IMR-90 (cell line): ENCODE measurements at regions not wholly inside any gene's neighbourhood (a gene's known extent, or its start where the extent isn't known, plus 50 kb on each side); places are given as distances from the start of the nearest gene placed in this dataset.

Source experiments
- ATAC-seq: fragments of 200-7000 bp; cut with Tn5 transposase; 2 replicates; pipeline ENCODE4 v1.9.1; 2020; ENCODE audit warnings: low read depth, mild to moderate bottlenecking, moderate library complexity
- BruUV-seq: library from RNA; stranded (reverse); fragments of 400-500 nt; replicated peaks from 2 replicates; lab custom pipeline; 2021; lab: Mats Ljungman, UMichigan
- CTCF ChIA-PET: fragments of 300-600 bp; formaldehyde crosslinking; extraction: SDS; loops from one replicate; lab custom pipeline; 2021; ENCODE audit warnings: antibody characterized with exemption; lab: Yijun Ruan, JAX
- POLR2A ChIA-PET: fragments of 300-600 bp; sonication (Branson Sonifier 250); formaldehyde crosslinking; loops from one replicate; lab custom pipeline; 2022; ENCODE audit warnings: antibody characterized with exemption; ENCODE audit not compliant: unreplicated experiment; lab: Charles Lee
- DNase-seq: peaks from one replicate; pipeline ENCODE4 v3.0.0; 2013
- H2AFZ ChIP-seq: replicated peaks from 2 replicates; pipeline ENCODE3; 2013; ENCODE audit warnings: low read length, mild to moderate bottlenecking; ENCODE audit not compliant: poor library complexity
- H2AK5ac ChIP-seq: 2 replicates; pipeline ENCODE4 v1.6.1; 2013; ENCODE audit warnings: low read depth, low read length, inconsistent platforms
- H2AK9ac ChIP-seq: replicated peaks from 2 replicates; pipeline ENCODE3; 2013; ENCODE audit warnings: mild to moderate bottlenecking, low read depth, low read length, moderate library complexity; ENCODE audit not compliant: poor library complexity
- H2BK120ac ChIP-seq: 2 replicates; pipeline ENCODE4 v1.6.1; 2013; ENCODE audit warnings: low read depth, low read length, inconsistent platforms
- H2BK15ac ChIP-seq: 3 replicates; pipeline ENCODE4 v1.6.1; 2013; ENCODE audit warnings: low read depth, low read length, inconsistent platforms
- H2BK20ac ChIP-seq: 2 replicates; pipeline ENCODE4 v1.6.1; 2013; ENCODE audit warnings: low read depth, mild to moderate bottlenecking, inconsistent platforms, low read length, moderate library complexity
- H2BK5ac ChIP-seq: 2 replicates; pipeline ENCODE4 v1.6.1; 2013; ENCODE audit warnings: mild to moderate bottlenecking, low read depth, low read length, inconsistent platforms; ENCODE audit not compliant: poor library complexity, severe bottlenecking
- H3K14ac ChIP-seq: replicated peaks from 2 replicates; pipeline ENCODE4 v1.6.1; 2013; ENCODE audit warnings: low read depth, low read length, inconsistent platforms
- H3K18ac ChIP-seq: 2 replicates; pipeline ENCODE4 v1.6.1; 2013; ENCODE audit warnings: low read depth, low read length, control low read depth
- H3K23ac ChIP-seq: 2 replicates; pipeline ENCODE4 v1.6.1; 2013; ENCODE audit warnings: low read depth, low read length, inconsistent platforms
- H3K27ac ChIP-seq: 2 replicates; pipeline ENCODE4 v1.5.1; 2013; ENCODE audit warnings: mild to moderate bottlenecking, control low read depth, low read length; ENCODE audit not compliant: insufficient read depth
- H3K27me3 ChIP-seq: 2 replicates; pipeline ENCODE4 v1.6.1; 2013; ENCODE audit warnings: low read length; ENCODE audit not compliant: control insufficient read depth, insufficient read depth
- H3K36me3 ChIP-seq: 2 replicates; pipeline ENCODE4 v1.6.1; 2013; ENCODE audit warnings: low read length, mixed read lengths; ENCODE audit not compliant: control insufficient read depth, insufficient read depth
- H3K4ac ChIP-seq: 2 replicates; pipeline ENCODE4 v1.6.1; 2013; ENCODE audit warnings: low read depth, low read length, inconsistent platforms
- H3K4me1 ChIP-seq: 2 replicates; pipeline ENCODE4 v1.6.1; 2013; ENCODE audit warnings: low read length, mixed read lengths; ENCODE audit not compliant: control insufficient read depth, insufficient read depth
- H3K4me2 ChIP-seq: 2 replicates; pipeline ENCODE4 v1.6.1; 2013; ENCODE audit warnings: low read depth, mild to moderate bottlenecking, control low read depth, low read length, moderate library complexity
- H3K4me3 ChIP-seq: 2 replicates; pipeline ENCODE4 v1.5.1; 2013; ENCODE audit warnings: low read depth, mild to moderate bottlenecking, control low read depth, low read length, moderate library complexity; ENCODE audit not compliant: insufficient read depth
- H3K56ac ChIP-seq: 2 replicates; pipeline ENCODE4 v1.6.1; 2013; ENCODE audit warnings: low read length, inconsistent platforms; ENCODE audit not compliant: insufficient read depth; ENCODE audit errors: extremely low read depth
- H3K79me1 ChIP-seq, 2 experiments: 2 replicates each; pipeline ENCODE4 v1.6.1; 2013; ENCODE audit warnings: low read length in 2 of 2, inconsistent platforms in 1 of 2, low read depth in 1 of 2
- H3K9ac ChIP-seq: 2 replicates; pipeline ENCODE4 v1.6.1; 2013; ENCODE audit warnings: low read depth, low read length, control low read depth
- H3K9me1 ChIP-seq: 2 replicates; pipeline ENCODE4 v1.6.1; 2013; ENCODE audit warnings: low read length, inconsistent platforms; ENCODE audit not compliant: insufficient read depth
- H3K9me3 ChIP-seq: 2 replicates; pipeline ENCODE4 v1.6.1; 2013; ENCODE audit warnings: low read length; ENCODE audit not compliant: control insufficient read depth, insufficient read depth
- H4K20me1 ChIP-seq: 2 replicates; pipeline ENCODE4 v1.6.1; 2013; ENCODE audit warnings: low read length, inconsistent platforms; ENCODE audit not compliant: insufficient read depth
- H4K5ac ChIP-seq: 2 replicates; pipeline ENCODE4 v1.6.1; 2013; ENCODE audit warnings: mild to moderate bottlenecking, low read depth, low read length, control low read depth
- H4K8ac ChIP-seq, 2 experiments: 2 replicates each; pipeline ENCODE4 v1.6.1; 2013; ENCODE audit warnings: low read depth in 2 of 2, low read length in 2 of 2, control low read depth in 1 of 2, inconsistent platforms in 1 of 2
- H4K91ac ChIP-seq: 2 replicates; pipeline ENCODE4 v1.6.1; 2013; ENCODE audit warnings: low read depth, low read length, inconsistent platforms; ENCODE audit not compliant: insufficient read depth
- BHLHE40 ChIP-seq: fragments of 150-350 bp; IDR thresholded peaks from 2 replicates; pipeline ENCODE4 v1.6.1; 2016; ENCODE audit warnings: mild to moderate bottlenecking, low read depth, low read length
- CHD1 ChIP-seq: IDR thresholded peaks from 2 replicates; pipeline ENCODE4 v1.6.1; 2012; ENCODE audit warnings: low read depth, low read length, improper control_type of control experiment
- MAFK ChIP-seq: IDR thresholded peaks from 2 replicates; pipeline ENCODE4 v1.6.1; 2012; ENCODE audit warnings: low read depth, low read length, improper control_type of control experiment
- MAZ ChIP-seq: IDR thresholded peaks from 2 replicates; pipeline ENCODE4 v1.6.1; 2012; ENCODE audit warnings: low read depth, mild to moderate bottlenecking, low read length, improper control_type of control experiment, moderate library complexity, borderline replicate concordance
- MXI1 ChIP-seq: IDR thresholded peaks from 2 replicates; pipeline ENCODE4 v1.6.1; 2012; ENCODE audit warnings: low read depth, mild to moderate bottlenecking, low read length, moderate library complexity, borderline replicate concordance
- POLR2A ChIP-seq: IDR thresholded peaks from 2 replicates; pipeline ENCODE4 v1.6.1; 2012; ENCODE audit warnings: mild to moderate bottlenecking, low read depth, low read length
- RAD21 ChIP-seq: IDR thresholded peaks from 2 replicates; pipeline ENCODE4 v1.6.1; 2012; ENCODE audit warnings: low read length, improper control_type of control experiment
- WGBS, 2 experiments: methylation state at CpG; one replicate each; pipeline versions ENCODE4 v1.1.5 to v1.1.7; 2013; ENCODE audit warnings: missing lambda C conversion rate in 2 of 2; ENCODE audit not compliant: insufficient read length in 1 of 2; ENCODE audit errors: extremely low coverage in 2 of 2; 5-methylcytosine and 5-hydroxymethylcytosine counted together
- dilution Hi-C: fragments of 300-500 bp; cut with HindIII; formaldehyde crosslinking; loops from one replicate; pipeline ENCODE4 v1.14.3; 2018; ENCODE audit warnings: low sequenced_read_pairs; ENCODE audit not compliant: unreplicated experiment
- in situ Hi-C: fragments of 300-500 bp; cut with MboI; formaldehyde crosslinking; loops from 3 replicates; pipeline ENCODE4 v1.14.3; 2019; ENCODE audit warnings: low sequenced_read_pairs, inconsistent platforms, mixed read lengths
- intact Hi-C: fragments of 100-400 bp; cut with micrococcal nuclease; formaldehyde crosslinking; loops from 2 replicates; pipeline ENCODE4 v1.10.0; 2022
- TF ChIP-seq, protein P1 (sequence below): fragments of 150-350 bp; IDR thresholded peaks from 2 replicates; pipeline ENCODE4 v1.6.1; 2017; ENCODE audit warnings: mild to moderate bottlenecking, antibody characterized with exemption, low read length, low read depth
- TF ChIP-seq, protein P2 (sequence below): fragments of 150-350 bp; IDR thresholded peaks from 2 replicates; pipeline ENCODE4 v1.6.1; 2016; ENCODE audit warnings: low read depth, mild to moderate bottlenecking, low read length, moderate library complexity, borderline replicate concordance

DNA sequence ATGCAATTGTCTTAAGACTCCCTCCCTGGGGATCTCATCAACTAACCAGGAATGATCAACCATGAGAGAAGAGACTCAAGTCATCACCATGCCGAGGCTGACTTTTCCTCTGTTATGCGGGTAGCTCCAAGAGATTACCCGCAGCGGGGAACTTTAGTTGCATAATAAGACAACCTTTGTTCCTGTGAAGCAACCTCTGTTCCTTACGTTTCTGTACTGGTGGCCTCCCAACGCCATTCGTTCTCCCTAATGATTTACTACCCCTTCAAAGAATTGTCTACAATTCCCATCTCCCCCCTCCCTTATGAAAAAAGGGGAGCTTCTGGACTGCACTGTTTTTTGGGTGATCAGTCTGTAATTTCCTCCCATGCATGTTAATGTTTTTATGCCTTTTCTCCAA lies 66.1 kb upstream of the LRPPRC start:
- no peak for ATAC-seq
- H2BK120ac ChIP-seq = no peak overlapping the region
- no peaks in the 10 kb centered on the region for H4K20me1 ChIP-seq
- no peak overlapping the region for H2AK9ac ChIP-seq
- peaks cover 16% of the 10 kb centered on the region for H3K27me3 ChIP-seq
- H3K56ac ChIP-seq = no peak overlapping the region
- H3K4ac ChIP-seq = no peak overlapping the region
- no peak overlapping the region for H2BK15ac ChIP-seq
- H4K8ac ChIP-seq = no peak overlapping the region
- H3K4me2 ChIP-seq = no peak overlapping the region
- BruUV-seq = no TSS peak
- H3K18ac ChIP-seq = no peak overlapping the region
- H3K79me1 ChIP-seq = no peaks in the 10 kb centered on the region
- CTCF ChIA-PET = no interaction called here
- intact Hi-C loops = no loop called here
- dilution Hi-C loops = no loop called here
- no peak overlapping the region for H2AK5ac ChIP-seq
- H3K9me3 ChIP-seq = no peaks in the 10 kb centered on the region
- H2AFZ ChIP-seq = no peak overlapping the region
- H3K9me1 ChIP-seq = no peaks in the 10 kb centered on the region
- H2BK20ac ChIP-seq = no peak overlapping the region
- no peak overlapping the region for H3K23ac ChIP-seq
- no peak for DNase-seq
- H3K27ac ChIP-seq = no peak overlapping the region
- no peak for TF ChIP-seq POLR2A
- TF ChIP-seq, protein P1, sequence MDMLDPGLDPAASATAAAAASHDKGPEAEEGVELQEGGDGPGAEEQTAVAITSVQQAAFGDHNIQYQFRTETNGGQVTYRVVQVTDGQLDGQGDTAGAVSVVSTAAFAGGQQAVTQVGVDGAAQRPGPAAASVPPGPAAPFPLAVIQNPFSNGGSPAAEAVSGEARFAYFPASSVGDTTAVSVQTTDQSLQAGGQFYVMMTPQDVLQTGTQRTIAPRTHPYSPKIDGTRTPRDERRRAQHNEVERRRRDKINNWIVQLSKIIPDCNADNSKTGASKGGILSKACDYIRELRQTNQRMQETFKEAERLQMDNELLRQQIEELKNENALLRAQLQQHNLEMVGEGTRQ = no peak
- TF ChIP-seq MXI1 = no peak
- TF ChIP-seq MAFK = no peak
- TF ChIP-seq, protein P2, sequence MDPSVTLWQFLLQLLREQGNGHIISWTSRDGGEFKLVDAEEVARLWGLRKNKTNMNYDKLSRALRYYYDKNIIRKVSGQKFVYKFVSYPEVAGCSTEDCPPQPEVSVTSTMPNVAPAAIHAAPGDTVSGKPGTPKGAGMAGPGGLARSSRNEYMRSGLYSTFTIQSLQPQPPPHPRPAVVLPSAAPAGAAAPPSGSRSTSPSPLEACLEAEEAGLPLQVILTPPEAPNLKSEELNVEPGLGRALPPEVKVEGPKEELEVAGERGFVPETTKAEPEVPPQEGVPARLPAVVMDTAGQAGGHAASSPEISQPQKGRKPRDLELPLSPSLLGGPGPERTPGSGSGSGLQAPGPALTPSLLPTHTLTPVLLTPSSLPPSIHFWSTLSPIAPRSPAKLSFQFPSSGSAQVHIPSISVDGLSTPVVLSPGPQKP = no peak
- no peak for TF ChIP-seq BHLHE40
- no peak for TF ChIP-seq MAZ
- no peak for TF ChIP-seq RAD21
- no peak for TF ChIP-seq CHD1
- in situ Hi-C loops = no loop called here
- POLR2A ChIA-PET = no interaction called here
- H3K4me3 ChIP-seq = no peak overlapping the region
- H2BK5ac ChIP-seq = no peak overlapping the region
- H4K91ac ChIP-seq = no peak overlapping the region
- no peak overlapping the region for H3K14ac ChIP-seq
- WGBS, 2 experiments = 85% methylated on average over 4 of the region's 7 CpGs; no CpG with 5 or more reads in 1 of the 2 experiments
- H4K5ac ChIP-seq = no peak overlapping the region
- no peak overlapping the region for H3K9ac ChIP-seq
- no peaks in the 10 kb centered on the region for H3K4me1 ChIP-seq
- H3K36me3 ChIP-seq = no peaks in the 10 kb centered on the region
